ENCODE measurements at regions not wholly inside any gene's neighbourhood (a gene's known extent, or its start where the extent isn't known, plus 50 kb on each side); places are given as distances from the start of the nearest gene placed in this dataset.
"Not testable (repeated sequence)": the region's sequence is repeated elsewhere in the genome, so short reads cannot be mapped to it uniquely, and the experiment has no call there.

GRCh38 chr5:6080930-6081726 is 297.2 kb downstream of the MED10 start:
- Histone ChIP-seq H3K36me3 (ENCODE audit: low read depth) (no peaks in the 10 kb centered on the region), H3K4me3 (no peak overlapping the region), H3K9me3 (no peaks in the 10 kb centered on the region), H3K4me1 (ENCODE audit: low read depth) (no peaks in the 10 kb centered on the region)
- no peak for TF ChIP-seq CTCF (IDR thresholded peaks at IDR 0.05)
- intact Hi-C loops (cut with DNase I, micrococcal nuclease), result no loop called here
- DNase-seq (no peak), ATAC-seq (no peak)

- DNase-seq (no peak), ATAC-seq (no peak)
- H3K4me3 ChIP-seq, result no peak overlapping the region
- no peaks in the 10 kb centered on the region for H3K36me3 ChIP-seq (ENCODE audit: low read depth)
- H3K9me3 ChIP-seq, result no peaks in the 10 kb centered on the region
- intact Hi-C loops (cut with DNase I, micrococcal nuclease), result no loop called here
- TF ChIP-seq CTCF (IDR thresholded peaks at IDR 0.05), result no peak
- H3K4me1 ChIP-seq (ENCODE audit: low read depth), result no peaks in the 10 kb centered on the region
These were observed 297.9 kb downstream of the MED10 start for GRCh38 chr5:6080436-6080835.

- H3K9me3 ChIP-seq, result no peaks in the 10 kb centered on the region
- no peaks in the 10 kb centered on the region for H3K36me3 ChIP-seq (ENCODE audit: low read depth)
- no peaks in the 10 kb centered on the region for H3K4me1 ChIP-seq (ENCODE audit: low read depth)
- H3K4me3 ChIP-seq, result no peak overlapping the region
- no peak for TF ChIP-seq CTCF (IDR thresholded peaks at IDR 0.05)
- no peak for ATAC-seq
- DNase-seq, result no peak
- intact Hi-C loops (cut with DNase I, micrococcal nuclease), result no loop called here
These were observed 299.5 kb downstream of the MED10 start for GRCh38 chr5:6078881-6079280.

GRCh38 chr5:6076341-6077239 is 301.8 kb downstream of the MED10 start:
- H3K4me3 ChIP-seq, result no peak overlapping the region
- no peaks in the 10 kb centered on the region for H3K4me1 ChIP-seq (ENCODE audit: low read depth)
- H3K36me3 ChIP-seq (ENCODE audit: low read depth), result no peaks in the 10 kb centered on the region
- H3K9me3 ChIP-seq, result no peaks in the 10 kb centered on the region
- DNase-seq (no peak), ATAC-seq (no peak)
- intact Hi-C loops (cut with DNase I, micrococcal nuclease), result no loop called here
- no peak for TF ChIP-seq CTCF (IDR thresholded peaks at IDR 0.05)

- intact Hi-C loops (cut with DNase I, micrococcal nuclease); ATAC-seq: not testable (repeated sequence)
These were observed 305.9 kb downstream of the MED10 start for GRCh38 chr5:6072488-6072887.

More at GRCh38 chr5:6072488-6072887, 305.9 kb downstream of the MED10 start:
- not testable (repeated sequence) for H3K4me1 ChIP-seq (ENCODE audit: low read depth); H3K36me3 ChIP-seq (ENCODE audit: low read depth); H3K9me3 ChIP-seq; H3K4me3 ChIP-seq; DNase-seq

All from mucosa of descending colon (tissue), 3 donors.